Tibial artery (tissue), 4 donors: ENCODE measurements at regions not wholly inside any gene's neighbourhood (a gene's known extent, or its start where the extent isn't known, plus 50 kb on each side); places are given as distances from the start of the nearest gene placed in this dataset.

Experiments
- DNase-seq, 2 donors: peaks; one replicate each; pipeline ENCODE4 v3.0.0-alpha.2; 2019
- H3K27ac ChIP-seq, 2 donors: fragments of 200-600 bp; sonication (generic) in 1 of 2; 1 replicate in 1 of 2; 2 replicates in 1 of 2; pipeline ENCODE4 v1.5.1; 2018 to 2019; ENCODE audit warnings: mild to moderate bottlenecking in 1 of 2
- H3K27me3 ChIP-seq, 2 donors: fragments of 200-600 bp; sonication (generic) in 1 of 2; one replicate each; pipeline versions ENCODE4 v1.5.1 to v1.6.0; 2016 to 2019
- H3K36me3 ChIP-seq, 3 donors: fragments of 200-600 bp; sonication (generic) in 2 of 3; one replicate each; pipeline ENCODE4 v1.5.1; 2016 to 2019; ENCODE audit warnings: mild to moderate bottlenecking in 2 of 3
- H3K4me1 ChIP-seq, 4 donors: fragments of 200-600 bp; sonication (generic) in 2 of 4; 1 replicate in 3 of 4; 2 replicates in 1 of 4; pipeline ENCODE4 v1.5.1; 2016 to 2019
- H3K4me3 ChIP-seq, 2 donors: fragments of 200-600 bp; sonication (generic) in 1 of 2; 1 replicate in 1 of 2; 2 replicates in 1 of 2; pipeline ENCODE4 v1.5.1; 2018 to 2019; ENCODE audit warnings: mild to moderate bottlenecking in 2 of 2
- H3K9me3 ChIP-seq, 3 donors: fragments of 200-600 bp; sonication (generic) in 1 of 3; one replicate each; pipeline ENCODE4 v1.5.1; 2016 to 2019
- CTCF ChIP-seq, 2 experiments: fragments of 200-600 bp in 1 of 2; fragments of 450-650 bp in 1 of 2; IDR thresholded peaks; one replicate each; pipeline ENCODE4 v1.5.1; 2017 to 2019; ENCODE audit warnings: antibody characterized with exemption in 2 of 2, mild to moderate bottlenecking in 1 of 2, moderate library complexity in 1 of 2
- intact Hi-C: fragments of 100-400 bp; cut with DNase I; formaldehyde crosslinking; loops from one replicate; pipeline ENCODE4 v1.15.0; 2023; ENCODE audit warnings: low total_unique reads

GRCh38 chr1:204754821-204755220 lies 69.3 kb upstream of the LRRN2 start:
- intact Hi-C loops, result no loop called here
- DNase-seq, result no peak
- no peak for TF ChIP-seq CTCF (IDR thresholded peaks at IDR 0.05)

GRCh38 chr1:204756349-204756748 lies 70.8 kb upstream of the LRRN2 start:
- Histone ChIP-seq H3K36me3 (no peaks in the 10 kb centered on the region), H3K4me1 (peaks cover 0 to 6% (median 0%) of the 10 kb centered on the region in 4 donors), H3K27ac (no peak overlapping the region), H3K9me3 (no peaks in the 10 kb centered on the region), H3K4me3 (no peak overlapping the region), H3K27me3 (peaks cover 0 to 23% of the 10 kb centered on the region in 2 donors)
- no peak for DNase-seq
- intact Hi-C loops, result no loop called here
- TF ChIP-seq CTCF (IDR thresholded peaks at IDR 0.05), result no peak

More at GRCh38 chr1:204754821-204755220, 69.3 kb upstream of the LRRN2 start:
- Histone ChIP-seq H3K27ac (no peak overlapping the region), H3K4me1 (peaks cover 0 to 7% (median 0%) of the 10 kb centered on the region in 4 donors), H3K27me3 (peaks cover 0 to 27% of the 10 kb centered on the region in 2 donors), H3K9me3 (no peaks in the 10 kb centered on the region), H3K4me3 (no peak overlapping the region), H3K36me3 (no peaks in the 10 kb centered on the region)

GRCh38 chr1:204756811-204757210 lies 71.3 kb upstream of the LRRN2 start:
- intact Hi-C loops, result no loop called here
- Histone ChIP-seq H3K9me3 (no peaks in the 10 kb centered on the region), H3K27me3 (peaks cover 0 to 22% of the 10 kb centered on the region in 2 donors), H3K36me3 (no peaks in the 10 kb centered on the region), H3K27ac (no peak overlapping the region), H3K4me3 (no peak overlapping the region), H3K4me1 (peaks cover 0 to 2% (median 0%) of the 10 kb centered on the region in 4 donors)
- no peak for TF ChIP-seq CTCF (IDR thresholded peaks at IDR 0.05)
- no peak for DNase-seq

GRCh38 chr1:204758601-204759000 lies 73.1 kb upstream of the LRRN2 start:
- H3K27ac ChIP-seq, result no peak overlapping the region
- no peaks in the 10 kb centered on the region for H3K36me3 ChIP-seq
- peaks cover 0 to 2% (median under 1%) of the 10 kb centered on the region in 4 donors for H3K4me1 ChIP-seq
- intact Hi-C loops, result no loop called here
- DNase-seq, result no peak
- H3K9me3 ChIP-seq, result no peaks in the 10 kb centered on the region
- H3K4me3 ChIP-seq, result no peak overlapping the region
- no peak for TF ChIP-seq CTCF (IDR thresholded peaks at IDR 0.05)
- H3K27me3 ChIP-seq, result peaks cover 0 to 12% of the 10 kb centered on the region in 2 donors

- no peaks in the 10 kb centered on the region for H3K9me3 ChIP-seq
- intact Hi-C loops, result no loop called here
- no peak for TF ChIP-seq CTCF (IDR thresholded peaks at IDR 0.05)
- no peak for DNase-seq
- peaks cover 0 to 11% (median 8%) of the 10 kb centered on the region in 4 donors for H3K4me1 ChIP-seq
- no peak overlapping the region for H3K4me3 ChIP-seq
- H3K27me3 ChIP-seq, result peaks cover 0 to 4% of the 10 kb centered on the region in 2 donors
- no peaks in the 10 kb centered on the region for H3K36me3 ChIP-seq
- no peak overlapping the region for H3K27ac ChIP-seq
Measured at GRCh38 chr1:204760350-204760749, 74.8 kb upstream of the LRRN2 start.

- no peaks in the 10 kb centered on the region for H3K9me3 ChIP-seq
Measured at GRCh38 chr1:204760757-204761156, 75.2 kb upstream of the LRRN2 start.

More at GRCh38 chr1:204760757-204761156, 75.2 kb upstream of the LRRN2 start:
- H3K36me3 ChIP-seq, result no peaks in the 10 kb centered on the region
- H3K4me3 ChIP-seq, result no peak overlapping the region
- no peak overlapping the region for H3K27ac ChIP-seq
- intact Hi-C loops, result no loop called here
- H3K27me3 ChIP-seq, result peaks cover 0 to 2% of the 10 kb centered on the region in 2 donors
- H3K4me1 ChIP-seq, result peaks cover 0 to 11% (median 8%) of the 10 kb centered on the region in 4 donors
- no peak for DNase-seq
- TF ChIP-seq CTCF (IDR thresholded peaks at IDR 0.05), result no peak
